ENCODE measurements at regions not wholly inside any gene's neighbourhood (a gene's known extent, or its start where the extent isn't known, plus 50 kb on each side); places are given as distances from the start of the nearest gene placed in this dataset.

DNA sequence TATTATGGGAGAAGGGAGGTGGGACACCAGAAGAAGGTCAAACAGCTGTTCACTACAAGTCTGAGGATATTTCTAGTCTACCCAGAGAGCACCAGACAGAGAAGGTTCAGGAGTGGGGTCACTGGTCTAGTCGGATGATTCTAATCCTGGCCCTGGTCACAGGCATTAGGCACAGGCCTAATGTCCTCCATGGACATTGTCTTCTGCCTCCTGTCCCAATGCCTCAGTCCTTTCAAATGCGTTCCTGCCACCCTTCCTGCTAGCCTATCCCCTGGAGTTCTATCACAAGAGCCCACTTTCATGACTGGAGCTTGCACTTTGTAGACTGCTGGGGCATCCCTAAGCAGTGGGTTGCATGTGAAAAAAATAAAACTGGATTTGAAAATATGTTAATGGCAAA lies 83.9 kb upstream of the PFN2 start:
- H3K4me3 ChIP-seq (ENCODE audit: low read length) = no peak overlapping the region
- TF ChIP-seq, protein P1, sequence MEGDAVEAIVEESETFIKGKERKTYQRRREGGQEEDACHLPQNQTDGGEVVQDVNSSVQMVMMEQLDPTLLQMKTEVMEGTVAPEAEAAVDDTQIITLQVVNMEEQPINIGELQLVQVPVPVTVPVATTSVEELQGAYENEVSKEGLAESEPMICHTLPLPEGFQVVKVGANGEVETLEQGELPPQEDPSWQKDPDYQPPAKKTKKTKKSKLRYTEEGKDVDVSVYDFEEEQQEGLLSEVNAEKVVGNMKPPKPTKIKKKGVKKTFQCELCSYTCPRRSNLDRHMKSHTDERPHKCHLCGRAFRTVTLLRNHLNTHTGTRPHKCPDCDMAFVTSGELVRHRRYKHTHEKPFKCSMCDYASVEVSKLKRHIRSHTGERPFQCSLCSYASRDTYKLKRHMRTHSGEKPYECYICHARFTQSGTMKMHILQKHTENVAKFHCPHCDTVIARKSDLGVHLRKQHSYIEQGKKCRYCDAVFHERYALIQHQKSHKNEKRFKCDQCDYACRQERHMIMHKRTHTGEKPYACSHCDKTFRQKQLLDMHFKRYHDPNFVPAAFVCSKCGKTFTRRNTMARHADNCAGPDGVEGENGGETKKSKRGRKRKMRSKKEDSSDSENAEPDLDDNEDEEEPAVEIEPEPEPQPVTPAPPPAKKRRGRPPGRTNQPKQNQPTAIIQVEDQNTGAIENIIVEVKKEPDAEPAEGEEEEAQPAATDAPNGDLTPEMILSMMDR (conservative IDR thresholded peaks at IDR 0.05; ENCODE audit: low read length) = no peak
- no peak for DNase-seq (ENCODE audit: low read depth)

DNA sequence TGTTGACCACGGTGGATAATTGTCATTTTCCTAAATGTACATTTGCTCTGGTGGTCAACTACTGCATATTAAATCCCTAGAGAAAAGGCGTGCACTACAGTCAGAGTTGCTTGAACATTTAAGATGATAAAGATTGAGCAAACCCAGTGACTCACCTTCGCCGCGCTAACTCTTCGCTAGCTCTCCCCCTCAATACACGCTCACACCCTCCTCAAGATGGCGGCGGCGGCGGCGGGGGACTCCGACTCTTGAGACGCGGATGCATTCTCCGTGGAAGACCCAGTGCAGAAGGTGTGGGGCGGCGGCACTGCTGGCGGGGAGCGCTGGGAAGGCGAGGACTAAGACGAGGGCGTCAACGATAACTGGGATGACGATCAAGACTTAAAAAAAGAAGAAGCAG lies 79.8 kb upstream of the PFN2 start:
- TF ChIP-seq, protein P1 (conservative IDR thresholded peaks at IDR 0.05; ENCODE audit: low read length) = no peak
- no peak overlapping the region for H3K4me3 ChIP-seq (ENCODE audit: low read length)
- DNase-seq (ENCODE audit: low read depth) = no peak

DNA sequence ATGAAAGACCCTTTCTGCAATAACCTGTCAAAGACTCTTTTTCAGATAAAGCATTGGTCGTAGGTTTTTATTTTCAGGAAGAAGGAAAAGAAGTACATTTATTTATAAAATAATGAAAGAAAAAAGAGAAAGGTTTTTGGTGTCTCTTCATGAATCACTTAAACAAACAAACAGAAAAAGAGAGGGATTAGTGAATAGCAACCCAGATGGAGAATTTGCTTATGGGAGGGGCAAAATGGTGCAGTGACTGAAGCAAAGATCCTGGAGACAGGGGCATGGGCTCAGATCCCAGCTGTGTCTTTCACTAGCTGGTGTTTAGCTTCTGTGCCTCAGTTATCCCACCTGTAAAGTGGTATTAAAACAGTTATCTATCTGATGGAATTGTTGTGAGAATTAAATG lies 78.6 kb upstream of the PFN2 start:
- TF ChIP-seq, protein P1 (conservative IDR thresholded peaks at IDR 0.05; ENCODE audit: low read length) = no peak
- no peak overlapping the region for H3K4me3 ChIP-seq (ENCODE audit: low read length)
- no peak for DNase-seq (ENCODE audit: low read depth)

DNA sequence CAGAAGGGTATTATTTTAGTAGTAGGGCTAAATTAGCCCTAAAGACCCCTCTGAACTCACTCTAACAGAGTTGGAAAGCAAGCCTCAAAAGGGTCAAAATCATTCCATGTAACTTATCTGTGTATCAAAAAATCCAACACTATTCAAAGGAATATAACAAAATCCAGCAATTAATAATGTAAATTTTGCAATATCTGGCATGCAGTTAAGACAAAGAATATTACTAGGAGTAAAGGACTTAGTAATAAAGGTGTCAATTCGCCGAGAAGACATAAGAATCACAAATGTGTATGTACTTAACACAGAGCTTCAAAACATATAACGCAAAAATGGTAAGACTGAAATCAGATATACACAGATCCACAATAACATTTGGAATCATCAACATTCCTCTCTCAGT lies 71.2 kb upstream of the PFN2 start:
- DNase-seq (ENCODE audit: low read depth) = no peak
- TF ChIP-seq, protein P1 (conservative IDR thresholded peaks at IDR 0.05; ENCODE audit: low read length) = no peak
- H3K4me3 ChIP-seq (ENCODE audit: low read length) = no peak overlapping the region

DNA sequence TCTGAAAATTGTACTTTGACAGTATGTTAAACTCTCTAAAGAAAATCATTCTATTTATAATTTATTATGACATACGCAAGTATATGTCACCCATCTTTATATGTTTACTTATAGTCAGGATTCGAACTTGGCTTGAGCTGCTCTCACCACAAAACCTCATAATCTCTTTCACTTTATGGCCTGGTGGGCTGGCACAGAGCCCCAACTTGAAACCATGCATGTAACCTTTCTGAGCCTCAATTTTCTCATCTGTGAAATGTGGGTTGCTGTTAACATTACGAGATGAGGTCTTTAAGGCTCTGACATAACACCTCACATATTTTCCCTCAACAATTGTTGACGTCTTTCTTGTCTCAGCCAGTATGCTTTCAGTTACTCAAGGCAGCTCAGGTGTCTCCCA lies 69.4 kb upstream of the PFN2 start:
- no peak overlapping the region for H3K4me3 ChIP-seq (ENCODE audit: low read length)
- DNase-seq (ENCODE audit: low read depth) = no peak
- TF ChIP-seq, protein P1 (conservative IDR thresholded peaks at IDR 0.05; ENCODE audit: low read length) = no peak

DNA sequence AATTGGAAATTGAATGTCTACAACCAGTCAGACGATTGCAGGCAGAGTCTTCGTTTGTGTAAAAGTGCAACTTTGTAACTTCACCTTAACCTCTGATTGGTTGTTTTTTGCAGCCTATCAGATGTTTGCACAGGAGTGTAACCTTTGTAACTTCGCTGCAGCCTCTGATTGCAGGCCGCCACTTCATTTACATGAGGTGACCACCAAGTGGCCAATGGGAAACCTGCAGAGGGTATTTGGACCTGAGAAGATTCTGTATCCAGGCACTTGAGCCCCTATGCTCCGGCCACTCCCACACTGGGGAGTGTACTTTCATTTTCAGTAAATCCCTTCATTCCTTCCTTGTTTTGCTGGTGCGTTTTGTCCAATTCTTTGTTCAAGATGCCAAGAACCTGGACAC lies 68.1 kb upstream of the PFN2 start:
- H3K4me3 ChIP-seq (ENCODE audit: low read length) = no peak overlapping the region
- no peak for DNase-seq (ENCODE audit: low read depth)
- TF ChIP-seq, protein P1 (conservative IDR thresholded peaks at IDR 0.05; ENCODE audit: low read length) = no peak

DNA sequence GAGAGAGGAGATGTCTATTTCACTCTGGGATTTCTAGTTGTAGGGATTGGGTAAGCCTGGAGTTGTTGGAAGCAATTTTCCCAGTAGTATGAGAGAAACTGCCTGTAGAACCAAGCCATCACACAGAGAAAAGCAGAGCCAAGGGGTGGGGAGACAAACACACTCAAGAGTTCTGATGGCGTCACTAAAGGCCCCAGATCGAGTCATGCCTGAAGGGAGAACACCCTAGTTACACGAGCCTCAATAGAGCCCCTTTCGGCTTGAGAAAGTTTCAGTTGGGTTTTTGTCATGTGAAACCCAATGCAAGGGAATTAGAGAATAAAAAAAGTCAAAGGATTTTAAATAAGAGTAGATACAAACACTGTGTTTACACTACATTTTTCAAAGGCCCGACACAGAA lies 66.1 kb upstream of the PFN2 start:
- no peak for DNase-seq (ENCODE audit: low read depth)
- H3K4me3 ChIP-seq (ENCODE audit: low read length) = no peak overlapping the region
- TF ChIP-seq, protein P1 (conservative IDR thresholded peaks at IDR 0.05; ENCODE audit: low read length) = no peak

Data from AG10803 (cell line).